HEK293T (cell line): ENCODE measurements at regions not wholly inside any gene's neighbourhood (a gene's known extent, or its start where the extent isn't known, plus 50 kb on each side); places are given as distances from the start of the nearest gene placed in this dataset.

Experiments
- BHLHE40 ChIP-seq: fragments of 450-650 bp; IDR thresholded peaks from 2 replicates; pipeline ENCODE4 v1.6.1; 2016; ENCODE audit warnings: mild to moderate bottlenecking, moderate library complexity, borderline replicate concordance
- CTBP1 ChIP-seq: fragments of 450-650 bp; IDR thresholded peaks from 2 replicates; pipeline ENCODE4 v1.6.1; 2016; ENCODE audit warnings: borderline replicate concordance
- HDGF ChIP-seq: fragments of 450-650 bp; IDR thresholded peaks from 2 replicates; pipeline ENCODE4 v1.6.1; 2017; ENCODE audit warnings: antibody characterized with exemption, borderline replicate concordance
- NFRKB ChIP-seq: fragments of 450-650 bp; IDR thresholded peaks from 2 replicates; pipeline ENCODE4 v1.6.1; 2016; ENCODE audit warnings: mild to moderate bottlenecking, moderate library complexity
- SP1 ChIP-seq: fragments of 450-650 bp; IDR thresholded peaks from 2 replicates; pipeline ENCODE4 v1.6.1; 2017
- TARDBP ChIP-seq: fragments of 450-650 bp; IDR thresholded peaks from 2 replicates; pipeline ENCODE4 v1.6.1; 2016

GRCh38 chr10:110416776-110417711 is 80.7 kb upstream of the DUSP5 start:
- TF ChIP-seq NFRKB (no peak), BHLHE40 (no peak), HDGF (no peak), CTBP1 (no peak), SP1 (no peak), TARDBP (no peak)
